SK-N-SH (cell line): ENCODE measurements at regions not wholly inside any gene's neighbourhood (a gene's known extent, or its start where the extent isn't known, plus 50 kb on each side); places are given as distances from the start of the nearest gene placed in this dataset.

Experiments used
- MXI1 ChIP-seq: IDR thresholded peaks from 2 replicates; pipeline ENCODE4 v1.6.1; 2012; ENCODE audit warnings: mild to moderate bottlenecking, low read depth, low read length, improper control_type of control experiment
- POLR2AphosphoS5 ChIP-seq: IDR thresholded peaks from 2 replicates; pipeline ENCODE4 v1.6.1; 2012; ENCODE audit warnings: low read depth, low read length
- REST ChIP-seq: IDR thresholded peaks from 2 replicates; pipeline ENCODE4 v1.6.1; 2012; ENCODE audit warnings: mild to moderate bottlenecking, low read depth, low read length, moderate library complexity
- RXRA ChIP-seq: IDR thresholded peaks from 2 replicates; pipeline ENCODE4 v1.4.0; 2012; ENCODE audit warnings: low read depth, mild to moderate bottlenecking, borderline replicate concordance
- SMC3 ChIP-seq: IDR thresholded peaks from 2 replicates; pipeline ENCODE4 v1.6.1; 2012; ENCODE audit warnings: low read depth, low read length, improper control_type of control experiment
- USF2 ChIP-seq: fragments of 150-350 bp; IDR thresholded peaks from 2 replicates; pipeline ENCODE4 v1.6.1; 2017; ENCODE audit warnings: antibody characterized with exemption, low read length, low read depth, borderline replicate concordance
- YY1 ChIP-seq: IDR thresholded peaks from 2 replicates; pipeline ENCODE4 v1.4.0; 2012; ENCODE audit warnings: low read depth, mild to moderate bottlenecking
- TF ChIP-seq, protein P1 (sequence below): fragments of 200-600 bp; sonication (generic); IDR thresholded peaks from 2 replicates; pipeline ENCODE4 v1.6.1; 2017; ENCODE audit warnings: antibody characterized with exemption, mild to moderate bottlenecking, moderate library complexity

- TF ChIP-seq, protein P1, sequence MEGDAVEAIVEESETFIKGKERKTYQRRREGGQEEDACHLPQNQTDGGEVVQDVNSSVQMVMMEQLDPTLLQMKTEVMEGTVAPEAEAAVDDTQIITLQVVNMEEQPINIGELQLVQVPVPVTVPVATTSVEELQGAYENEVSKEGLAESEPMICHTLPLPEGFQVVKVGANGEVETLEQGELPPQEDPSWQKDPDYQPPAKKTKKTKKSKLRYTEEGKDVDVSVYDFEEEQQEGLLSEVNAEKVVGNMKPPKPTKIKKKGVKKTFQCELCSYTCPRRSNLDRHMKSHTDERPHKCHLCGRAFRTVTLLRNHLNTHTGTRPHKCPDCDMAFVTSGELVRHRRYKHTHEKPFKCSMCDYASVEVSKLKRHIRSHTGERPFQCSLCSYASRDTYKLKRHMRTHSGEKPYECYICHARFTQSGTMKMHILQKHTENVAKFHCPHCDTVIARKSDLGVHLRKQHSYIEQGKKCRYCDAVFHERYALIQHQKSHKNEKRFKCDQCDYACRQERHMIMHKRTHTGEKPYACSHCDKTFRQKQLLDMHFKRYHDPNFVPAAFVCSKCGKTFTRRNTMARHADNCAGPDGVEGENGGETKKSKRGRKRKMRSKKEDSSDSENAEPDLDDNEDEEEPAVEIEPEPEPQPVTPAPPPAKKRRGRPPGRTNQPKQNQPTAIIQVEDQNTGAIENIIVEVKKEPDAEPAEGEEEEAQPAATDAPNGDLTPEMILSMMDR, result no peak
- TF ChIP-seq RXRA (no peak), REST (no peak), POLR2AphosphoS5 (no peak), MXI1 (no peak), YY1 (no peak), USF2 (no peak), SMC3 (no peak)
Measured at GRCh38 chr12:16674885-16675284, 68.9 kb upstream of the LMO3 start.
